GM19397 (cell line): ENCODE measurements at regions not wholly inside any gene's neighbourhood (a gene's known extent, or its start where the extent isn't known, plus 50 kb on each side); places are given as distances from the start of the nearest gene placed in this dataset.

Experiments
- ATAC-seq: cut with Tn5 transposase; IDR thresholded peaks from one replicate; pipeline ENCODE4 v1.9.1; 2021; ENCODE audit warnings: mild to moderate bottlenecking, moderate library complexity; ENCODE audit not compliant: unreplicated experiment

GRCh38 chr3:193897731-193898180 is 238.2 kb upstream of the HES1 start:
- ATAC-seq: no peak

DNA sequence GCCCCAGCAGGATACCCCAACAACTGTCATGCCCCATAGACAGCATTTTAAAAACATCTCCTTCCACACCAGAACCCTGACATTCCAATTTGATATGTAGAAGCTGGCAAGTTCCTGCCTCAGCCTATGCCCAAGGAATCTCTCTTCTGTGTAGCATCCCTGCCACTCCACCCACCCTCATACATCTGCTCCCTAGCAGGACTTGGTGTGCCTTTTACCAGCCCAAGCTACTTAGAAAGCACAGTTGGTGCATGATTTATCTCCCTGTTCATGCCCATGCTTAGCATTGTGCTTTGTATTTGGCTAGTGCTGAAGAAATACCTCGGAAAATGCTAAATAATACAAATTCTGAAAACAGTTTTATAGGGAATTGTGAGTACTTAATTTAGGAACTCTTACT is 236.9 kb upstream of the HES1 start:
- ATAC-seq: no peak

DNA sequence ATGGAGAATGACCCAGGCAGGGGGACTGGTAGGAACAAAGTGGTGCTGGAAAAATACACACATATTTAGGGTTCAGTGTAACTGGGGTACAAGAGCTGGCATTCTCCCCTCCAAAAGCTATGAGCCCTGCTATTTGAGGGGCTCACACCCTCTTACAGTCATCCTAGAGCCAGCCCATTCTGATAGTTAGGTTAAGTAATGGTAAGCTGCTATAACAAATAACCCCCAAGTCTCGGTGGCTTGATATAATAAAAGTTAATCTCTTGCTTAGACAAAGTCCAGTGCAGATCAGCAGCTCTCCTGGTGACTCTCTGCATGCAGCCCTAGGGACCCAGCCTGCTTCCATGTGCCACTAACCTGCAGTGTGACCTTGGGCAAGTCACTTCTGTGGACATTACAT is 234.9 kb upstream of the HES1 start:
- no peak for ATAC-seq

- ATAC-seq: no peak
These were observed 233.1 kb upstream of the HES1 start for GRCh38 chr3:193902607-193903511.

DNA sequence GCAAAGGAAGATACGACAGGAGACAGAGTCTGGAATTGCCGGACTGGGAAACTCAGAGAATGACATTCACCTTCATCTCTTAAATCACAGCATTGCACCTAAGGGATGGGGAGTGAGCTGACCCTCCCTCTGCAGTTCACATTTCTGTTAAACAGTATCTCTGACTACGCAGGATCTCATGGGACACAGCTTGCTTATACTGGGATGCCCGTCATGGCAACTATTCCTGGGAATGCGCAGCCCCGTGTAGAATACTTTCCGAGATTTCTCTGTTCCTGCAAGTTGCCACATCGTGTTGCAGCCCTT is 232.5 kb upstream of the HES1 start:
- ATAC-seq: no peak

GRCh38 chr3:193903966-193904365 is 232.0 kb upstream of the HES1 start:
- ATAC-seq: no peak

DNA sequence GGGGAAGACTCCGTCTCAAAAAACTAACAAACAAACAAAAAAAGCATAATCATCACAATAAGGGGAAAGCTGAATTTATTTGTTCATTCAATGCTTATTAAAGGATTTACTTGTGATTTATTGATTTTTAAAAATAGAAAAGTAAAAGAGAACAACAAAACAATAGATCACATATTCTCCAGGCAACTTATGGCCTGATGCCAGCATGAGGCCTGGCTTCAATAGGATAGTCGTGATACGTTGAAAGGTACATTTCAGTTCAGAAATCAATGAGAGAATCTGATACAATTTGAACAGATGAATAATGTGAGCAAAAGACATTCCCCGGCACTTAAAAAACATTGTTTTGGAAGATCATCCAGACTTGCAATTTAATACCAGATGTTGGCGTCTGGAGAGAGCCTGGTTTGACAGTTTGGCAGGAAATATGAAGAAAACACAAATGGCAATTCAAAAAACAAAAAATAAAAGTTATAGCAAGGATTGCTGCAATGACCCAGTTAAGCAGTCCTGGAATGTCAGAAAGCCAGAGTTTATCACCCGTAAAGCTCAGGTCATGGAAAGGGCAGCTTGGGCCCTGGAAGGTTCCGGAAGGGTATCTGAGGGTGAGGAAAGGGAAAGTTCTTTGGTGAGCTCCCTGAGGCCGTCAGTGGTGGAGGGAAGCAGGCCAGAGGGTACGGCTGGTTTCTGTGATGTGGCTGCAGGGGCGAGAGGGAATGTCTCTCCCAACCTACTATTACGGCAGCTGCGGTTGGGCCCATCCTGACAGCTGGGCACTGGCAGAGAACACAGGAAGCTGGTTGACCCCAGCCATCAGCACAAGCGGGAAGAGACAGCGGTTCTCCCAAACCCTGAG is 230.2 kb upstream of the HES1 start:
- no peak for ATAC-seq

- ATAC-seq: no peak
These were observed 229.0 kb upstream of the HES1 start for GRCh38 chr3:193906849-193907410.

- no peak for ATAC-seq
These were observed 227.7 kb upstream of the HES1 start for GRCh38 chr3:193908181-193908744.

- ATAC-seq: no peak
These were observed 226.6 kb upstream of the HES1 start for GRCh38 chr3:193909387-193909786.

GRCh38 chr3:193910310-193910709 is 225.6 kb upstream of the HES1 start:
- no peak for ATAC-seq

DNA sequence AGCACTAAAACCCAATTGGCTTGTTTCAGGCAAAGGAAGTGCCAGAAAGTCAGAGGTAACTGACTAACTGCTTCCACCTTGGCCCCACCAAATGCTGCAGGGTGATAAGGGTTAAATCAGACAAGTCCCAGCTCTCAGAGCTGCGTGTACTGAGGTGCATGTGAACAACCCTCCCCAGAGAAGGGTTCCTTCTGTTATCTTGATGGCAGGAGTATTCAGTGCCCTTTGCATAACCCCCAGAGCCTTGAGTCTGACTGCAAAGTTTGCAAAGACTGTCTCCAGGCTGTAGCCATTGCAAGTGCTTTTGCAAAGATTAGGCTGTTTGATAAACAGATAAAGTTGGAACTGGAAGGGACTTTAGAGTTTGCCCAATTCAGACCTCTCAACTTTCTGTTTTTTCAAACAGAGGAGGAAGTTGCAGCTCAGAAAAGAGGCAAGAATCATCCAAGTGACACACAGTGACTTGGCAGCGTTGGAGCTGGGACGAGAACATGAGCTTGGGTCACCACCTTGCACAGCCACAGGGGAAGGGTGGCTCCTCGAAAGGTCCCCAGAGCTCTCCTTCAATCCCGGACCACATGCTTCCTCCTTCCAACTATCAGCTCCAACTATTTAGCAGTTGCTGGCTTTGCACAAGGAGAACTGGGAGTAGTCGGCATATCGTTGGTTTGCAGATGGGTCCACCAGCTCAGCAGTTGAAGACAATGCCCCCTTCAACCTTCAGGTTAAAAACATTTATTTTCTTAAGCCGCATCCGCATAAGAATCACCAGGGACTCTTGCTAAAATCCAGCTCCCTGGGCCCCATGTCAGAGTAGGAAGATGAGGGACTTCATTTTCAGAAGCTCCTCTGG is 224.8 kb upstream of the HES1 start:
- ATAC-seq: no peak

DNA sequence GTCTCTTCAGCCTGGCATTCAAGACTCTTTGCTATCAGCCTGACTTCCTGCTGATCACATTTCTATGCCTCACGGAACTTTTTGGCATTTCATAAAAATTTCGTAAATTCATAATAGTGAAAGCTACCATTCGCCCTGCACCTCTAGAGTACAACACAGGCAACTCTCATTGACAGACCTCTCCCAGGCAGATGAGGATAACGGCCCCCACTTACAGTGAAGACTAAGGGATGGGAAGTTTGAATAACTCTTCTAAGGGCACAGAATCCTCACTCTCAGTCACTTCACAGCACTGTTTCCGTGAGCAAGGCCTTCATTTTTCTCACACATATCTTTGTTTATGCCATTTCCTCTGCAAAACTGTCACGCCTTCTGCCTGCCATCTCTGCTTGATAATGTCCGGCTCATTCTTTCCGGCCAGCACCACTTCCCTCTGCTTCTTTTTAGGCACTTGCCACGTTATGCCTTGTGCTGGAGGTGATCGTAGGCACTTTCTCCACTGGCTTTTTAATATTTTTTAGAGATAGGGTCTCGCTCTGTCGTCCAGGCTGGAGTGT is 224.1 kb upstream of the HES1 start:
- no peak for ATAC-seq

DNA sequence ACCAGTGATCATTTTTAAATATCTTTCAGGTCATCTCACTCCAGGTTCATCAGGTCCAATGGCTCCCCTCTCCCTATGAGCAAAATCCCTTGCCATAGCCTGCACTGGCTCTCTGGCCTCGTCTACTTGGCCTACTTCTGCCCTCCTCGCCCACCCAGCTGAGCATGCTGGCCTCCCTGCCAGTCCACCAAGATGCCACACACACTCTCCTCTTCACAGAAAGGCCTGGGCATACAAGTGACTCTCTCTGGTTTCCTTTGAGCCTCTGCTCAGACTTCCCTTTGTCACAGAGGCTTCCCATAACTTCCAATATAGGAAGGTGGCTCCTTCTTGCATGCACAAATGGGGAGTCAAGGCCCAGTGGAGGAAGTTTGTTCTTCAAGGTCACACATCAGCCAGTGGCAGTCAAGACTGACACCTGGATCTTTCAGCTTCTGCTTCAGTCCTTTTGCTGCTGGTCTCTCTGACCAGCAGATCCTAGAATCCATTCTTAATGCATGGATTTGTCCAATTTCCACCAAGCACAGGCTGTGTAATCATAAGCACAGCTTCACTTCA is 223.2 kb upstream of the HES1 start:
- no peak for ATAC-seq

GRCh38 chr3:193914602-193915001 is 221.3 kb upstream of the HES1 start:
- ATAC-seq: no peak

DNA sequence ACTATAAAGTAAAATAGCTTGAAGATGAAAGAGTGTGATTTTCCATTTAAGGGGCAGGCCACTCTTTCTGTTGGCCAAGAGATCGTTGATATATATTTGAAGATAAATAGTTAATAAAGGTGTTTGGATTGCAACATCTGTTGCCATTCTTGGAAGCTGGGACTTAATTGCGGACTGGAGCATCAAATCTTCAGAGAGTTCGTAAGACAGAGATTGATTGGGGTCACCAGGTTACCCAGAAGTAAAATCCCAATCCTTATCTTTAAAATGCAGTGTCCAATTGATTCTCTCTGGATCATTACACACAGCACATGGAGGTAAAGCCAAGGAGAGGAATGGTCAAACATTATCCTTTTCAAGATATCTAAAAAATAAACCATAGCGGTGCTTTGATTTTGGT is 220.8 kb upstream of the HES1 start:
- no peak for ATAC-seq

DNA sequence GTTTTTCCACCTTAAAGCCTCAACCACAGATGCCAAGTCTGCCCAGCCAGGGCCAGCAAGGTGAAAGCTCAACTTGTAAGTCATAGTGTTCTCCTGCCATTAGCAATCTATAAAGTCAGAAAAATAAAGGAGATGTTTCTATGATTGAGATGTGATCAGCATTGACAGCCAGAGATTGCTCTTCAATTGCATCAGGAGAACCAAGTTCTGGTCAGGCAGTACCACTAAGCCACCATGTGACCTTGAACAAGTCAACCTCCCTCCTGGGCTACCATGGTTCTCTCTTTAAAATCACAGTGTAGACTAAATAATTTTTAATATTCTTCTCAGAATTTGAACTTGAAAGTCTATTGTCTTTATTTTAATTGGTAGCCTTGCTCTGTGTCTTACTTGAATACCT is 220.3 kb upstream of the HES1 start:
- ATAC-seq: no peak

GRCh38 chr3:193917158-193917557 is 218.8 kb upstream of the HES1 start:
- ATAC-seq: no peak

DNA sequence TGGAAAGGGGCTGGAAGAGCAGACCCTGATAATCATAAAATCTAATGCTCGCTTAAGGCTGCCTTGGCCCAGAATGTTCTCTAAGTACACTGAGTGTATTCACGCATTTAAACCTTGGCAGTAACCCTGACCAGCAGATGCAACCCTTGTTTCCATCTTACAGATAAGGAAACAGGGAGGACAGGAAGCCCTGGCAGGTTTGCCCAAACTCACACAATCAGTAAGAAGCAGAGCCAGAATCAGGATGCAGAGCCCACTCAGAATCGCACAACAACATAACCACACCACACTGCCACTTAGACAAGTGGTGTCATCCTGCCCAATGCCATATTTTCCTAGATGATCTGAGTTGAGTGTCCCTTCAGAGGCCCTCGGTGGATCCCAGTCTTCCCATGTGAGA is 214.5 kb upstream of the HES1 start:
- ATAC-seq: no peak
